Mucosa of descending colon (tissue), 3 donors: ENCODE measurements at regions not wholly inside any gene's neighbourhood (a gene's known extent, or its start where the extent isn't known, plus 50 kb on each side); places are given as distances from the start of the nearest gene placed in this dataset.

Source experiments
- ATAC-seq: fragments of 200-7000 bp; cut with Tn5 transposase; one replicate; pipeline ENCODE4 v1.9.1; 2020; ENCODE audit warnings: mild to moderate bottlenecking, moderate library complexity
- DNase-seq, 3 donors: peaks; one replicate each; pipeline ENCODE4 v3.0.0-alpha.2; 2020
- H3K36me3 ChIP-seq: fragments of 200-600 bp; one replicate; pipeline ENCODE4 v1.8.0; 2021; ENCODE audit warnings: low read depth, mild to moderate bottlenecking
- H3K4me1 ChIP-seq: fragments of 200-600 bp; one replicate; pipeline ENCODE4 v1.8.0; 2021; ENCODE audit warnings: low read depth, mild to moderate bottlenecking
- H3K4me3 ChIP-seq: fragments of 200-600 bp; one replicate; pipeline ENCODE4 v1.8.0; 2021; ENCODE audit warnings: mild to moderate bottlenecking
- H3K9me3 ChIP-seq: fragments of 200-600 bp; one replicate; pipeline ENCODE4 v1.8.0; 2021; ENCODE audit warnings: mild to moderate bottlenecking
- intact Hi-C, 2 donors: fragments of 100-400 bp; cut with DNase I in 1 of 2; cut with micrococcal nuclease in 1 of 2; formaldehyde crosslinking; loops; one replicate each; pipeline versions ENCODE4 v1.11.0 to v1.11.1; 2022; cut with DNase I, micrococcal nuclease
- TF ChIP-seq, protein P1 (sequence below): fragments of 200-600 bp; IDR thresholded peaks from one replicate; pipeline ENCODE4 v1.8.0; 2022; ENCODE audit warnings: antibody characterized with exemption, mild to moderate bottlenecking
- donor health status: DM: no; HTN: no; CAD: no; lungs with moderate emphysema.
- donor health status: DM: no; HTN: no; CAD: no.
- donor health status: DM: no; HTN: yes; CAD: no.

DNA sequence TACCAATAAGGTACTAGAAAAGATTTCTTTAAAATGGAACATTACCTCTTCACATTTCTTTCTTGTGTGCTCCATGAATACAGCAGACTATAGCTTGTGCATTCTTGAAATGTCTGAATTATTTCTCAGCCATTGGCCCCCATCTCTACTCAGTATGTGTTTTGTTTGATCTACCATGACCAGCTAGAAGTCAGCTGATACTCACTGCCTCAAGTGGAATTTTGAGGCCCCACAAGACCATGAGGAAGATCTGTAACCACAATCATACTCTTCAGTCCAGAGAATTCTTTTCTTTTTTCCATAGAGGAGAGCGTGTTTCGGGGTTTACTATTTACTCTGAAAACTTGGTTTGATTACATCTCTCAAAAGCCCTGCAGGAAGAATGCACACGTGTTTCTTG, 319.1 kb downstream of the TOX3 start:
- DNase-seq (no peak), ATAC-seq (no peak)
- Histone ChIP-seq H3K36me3 (no peaks in the 10 kb centered on the region), H3K9me3 (no peaks in the 10 kb centered on the region), H3K4me1 (no peaks in the 10 kb centered on the region), H3K4me3 (no peak overlapping the region)
- TF ChIP-seq, protein P1, sequence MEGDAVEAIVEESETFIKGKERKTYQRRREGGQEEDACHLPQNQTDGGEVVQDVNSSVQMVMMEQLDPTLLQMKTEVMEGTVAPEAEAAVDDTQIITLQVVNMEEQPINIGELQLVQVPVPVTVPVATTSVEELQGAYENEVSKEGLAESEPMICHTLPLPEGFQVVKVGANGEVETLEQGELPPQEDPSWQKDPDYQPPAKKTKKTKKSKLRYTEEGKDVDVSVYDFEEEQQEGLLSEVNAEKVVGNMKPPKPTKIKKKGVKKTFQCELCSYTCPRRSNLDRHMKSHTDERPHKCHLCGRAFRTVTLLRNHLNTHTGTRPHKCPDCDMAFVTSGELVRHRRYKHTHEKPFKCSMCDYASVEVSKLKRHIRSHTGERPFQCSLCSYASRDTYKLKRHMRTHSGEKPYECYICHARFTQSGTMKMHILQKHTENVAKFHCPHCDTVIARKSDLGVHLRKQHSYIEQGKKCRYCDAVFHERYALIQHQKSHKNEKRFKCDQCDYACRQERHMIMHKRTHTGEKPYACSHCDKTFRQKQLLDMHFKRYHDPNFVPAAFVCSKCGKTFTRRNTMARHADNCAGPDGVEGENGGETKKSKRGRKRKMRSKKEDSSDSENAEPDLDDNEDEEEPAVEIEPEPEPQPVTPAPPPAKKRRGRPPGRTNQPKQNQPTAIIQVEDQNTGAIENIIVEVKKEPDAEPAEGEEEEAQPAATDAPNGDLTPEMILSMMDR, result no peak
- intact Hi-C loops, result no loop called here

DNA sequence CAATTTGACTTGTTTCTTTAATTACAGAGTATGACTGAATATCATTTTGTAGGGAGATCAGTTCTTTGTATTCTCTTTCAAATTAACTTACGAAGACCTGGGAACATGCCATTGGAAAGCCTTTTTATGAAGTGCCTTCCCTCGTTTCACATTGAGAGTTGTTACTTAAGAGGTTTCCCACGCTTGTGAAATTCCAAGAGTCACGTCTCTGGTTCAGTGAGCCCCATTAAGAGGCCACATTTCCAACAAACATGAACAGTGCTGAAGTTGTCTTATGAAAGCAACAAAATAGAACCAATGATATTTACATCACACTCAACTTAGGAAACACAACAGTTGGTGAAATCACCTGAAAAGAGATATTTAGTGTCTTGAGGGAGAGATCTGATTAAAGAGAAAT, 334.1 kb downstream of the TOX3 start:
- ATAC-seq, result no peak
- no peak for DNase-seq
- Histone ChIP-seq H3K4me1 (no peaks in the 10 kb centered on the region), H3K4me3 (no peak overlapping the region), H3K36me3 (no peaks in the 10 kb centered on the region), H3K9me3 (no peaks in the 10 kb centered on the region)
- TF ChIP-seq, protein P1, result no peak
- intact Hi-C loops, result no loop called here

GRCh38 chr16:52209227-52209626, 337.7 kb downstream of the TOX3 start:
- TF ChIP-seq, protein P1, result no peak
- Histone ChIP-seq H3K36me3 (no peaks in the 10 kb centered on the region), H3K4me3 (no peak overlapping the region), H3K4me1 (no peaks in the 10 kb centered on the region), H3K9me3 (no peaks in the 10 kb centered on the region)
- ATAC-seq, result no peak
- intact Hi-C loops, result no loop called here
- no peak for DNase-seq

DNA sequence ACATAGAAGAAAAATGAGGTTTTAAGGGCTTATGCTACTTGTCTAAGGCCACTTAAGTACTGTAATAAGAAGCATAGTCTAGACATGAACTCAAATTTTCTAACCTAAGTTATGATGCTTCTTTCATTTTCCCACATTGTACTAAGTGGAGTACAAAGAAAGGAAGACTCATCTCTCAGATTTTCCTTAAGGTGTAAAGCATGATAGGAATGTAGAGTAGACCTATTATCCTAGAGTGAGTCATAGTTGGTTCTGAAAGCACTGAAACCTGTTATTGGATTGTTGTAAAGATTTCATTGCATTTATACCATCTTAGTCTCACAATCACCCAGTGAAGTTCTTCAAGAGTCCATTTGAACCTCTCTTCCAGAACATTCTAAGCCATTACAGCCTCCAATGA, 343.8 kb downstream of the TOX3 start:
- Histone ChIP-seq H3K4me3 (no peak overlapping the region), H3K36me3 (no peaks in the 10 kb centered on the region), H3K4me1 (no peaks in the 10 kb centered on the region), H3K9me3 (no peaks in the 10 kb centered on the region)
- TF ChIP-seq, protein P1, result no peak
- ATAC-seq (no peak), DNase-seq (no peak)
- intact Hi-C loops, result no loop called here

- ATAC-seq (no peak), DNase-seq (peak in 1 of 3 donors; percentile 21)
- TF ChIP-seq, protein P1, result no peak
- no peaks in the 10 kb centered on the region for H3K9me3 ChIP-seq
- H3K36me3 ChIP-seq, result no peaks in the 10 kb centered on the region
- H3K4me3 ChIP-seq, result no peak overlapping the region
- H3K4me1 ChIP-seq, result no peaks in the 10 kb centered on the region
- intact Hi-C loops, result loop anchor here (2.0 to 10.0 kb wide), 4 partner anchors 349 to 831 kb away; no protein-coding TSS in a partner anchor
Observed at GRCh38 chr16:52193441-52193840, 353.5 kb downstream of the TOX3 start.

GRCh38 chr16:52191531-52192134, 355.3 kb downstream of the TOX3 start:
- Histone ChIP-seq H3K4me1 (no peaks in the 10 kb centered on the region), H3K36me3 (no peaks in the 10 kb centered on the region), H3K9me3 (no peaks in the 10 kb centered on the region), H3K4me3 (no peak overlapping the region)
- ATAC-seq (peak; percentile 91), DNase-seq (peak in 2 of 3 donors; percentile 68 to 77)
- intact Hi-C loops, result loop anchor here (2.0 to 10.0 kb wide), 4 partner anchors 351 to 833 kb away; no protein-coding TSS in a partner anchor
- TF ChIP-seq, protein P1, result peak; percentile 72
